Neural cell (in vitro differentiated cells): ENCODE measurements at regions not wholly inside any gene's neighbourhood (a gene's known extent, or its start where the extent isn't known, plus 50 kb on each side); places are given as distances from the start of the nearest gene placed in this dataset.

Experiments used
- H2AFZ ChIP-seq: fragments of 200-600, 300-800 bp; sonication (generic), shearing (Covaris generic); 2 replicates; pipeline ENCODE4 v1.6.0; 2014; ENCODE audit warnings: low read depth, mild to moderate bottlenecking, antibody characterized with exemption, low read length, moderate library complexity
- H3F3A ChIP-seq: fragments of 200-600 bp; shearing (Covaris generic); 2 replicates; pipeline ENCODE4 v1.6.1; 2016; ENCODE audit warnings: mild to moderate bottlenecking, moderate library complexity, mixed read lengths, antibody characterized with exemption, low read length; ENCODE audit not compliant: insufficient read depth, poor library complexity, severe bottlenecking
- H3K27ac ChIP-seq: fragments of 200-600, 300-800 bp; sonication (generic), shearing (Covaris generic); 2 replicates; pipeline ENCODE4 v1.5.1; 2014; ENCODE audit warnings: mild to moderate bottlenecking, low read length, moderate library complexity
- H3K27me3 ChIP-seq: fragments of 300-800, 200-600 bp; sonication (generic), shearing (Covaris generic); 2 replicates; pipeline ENCODE4 v1.6.0; 2014; ENCODE audit warnings: mild to moderate bottlenecking, low read depth, low read length, moderate library complexity; ENCODE audit not compliant: insufficient read depth
- H3K36me3 ChIP-seq: fragments of 300-800, 200-600 bp; sonication (generic), shearing (Covaris generic); 2 replicates; pipeline ENCODE4 v1.5.1; 2014; ENCODE audit warnings: mild to moderate bottlenecking, antibody characterized with exemption, low read length, moderate library complexity; ENCODE audit not compliant: insufficient read depth
- H3K4me2 ChIP-seq: fragments of 300-800, 200-600 bp; sonication (generic), shearing (Covaris generic); 2 replicates; pipeline ENCODE4 v1.6.0; 2014; ENCODE audit warnings: mild to moderate bottlenecking, low read length
- H3K4me3 ChIP-seq: fragments of 300-800, 200-600 bp; sonication (generic), shearing (Covaris generic); 2 replicates; pipeline ENCODE4 v1.5.1; 2014; ENCODE audit warnings: mild to moderate bottlenecking, low read length, moderate library complexity
- H3K79me2 ChIP-seq: fragments of 200-600 bp; shearing (Covaris generic); replicated peaks from 2 replicates; pipeline ENCODE4 v1.6.0; 2014; ENCODE audit warnings: mild to moderate bottlenecking, low read length, moderate library complexity; ENCODE audit not compliant: insufficient read depth
- H3K9ac ChIP-seq: fragments of 300-800, 200-600 bp; sonication (generic), shearing (Covaris generic); 2 replicates; pipeline ENCODE4 v1.6.1; 2016; ENCODE audit warnings: mild to moderate bottlenecking, low read length, mixed read lengths
- H3K9me2 ChIP-seq: fragments of 200-600 bp; shearing (Covaris generic); 2 replicates; pipeline ENCODE4 v1.6.1; 2016; ENCODE audit warnings: mild to moderate bottlenecking, low read length, mixed read lengths; ENCODE audit not compliant: insufficient read depth
- H3K9me3 ChIP-seq: fragments of 200-600, 300-800 bp; sonication (generic), shearing (Covaris generic); 2 replicates; pipeline ENCODE4 v1.6.1; 2016; ENCODE audit warnings: mild to moderate bottlenecking, mixed run types, low read length, moderate library complexity, mixed read lengths
- H4K20me1 ChIP-seq: fragments of 200-600 bp; shearing (Covaris generic); 2 replicates; pipeline ENCODE4 v1.6.1; 2016; ENCODE audit warnings: mild to moderate bottlenecking, mixed run types; ENCODE audit not compliant: insufficient read depth
- CTCF ChIP-seq: fragments of 450-650 bp; IDR thresholded peaks from 2 replicates; pipeline ENCODE4 v1.5.1; 2014; ENCODE audit warnings: antibody characterized with exemption, mild to moderate bottlenecking, moderate library complexity; ENCODE audit not compliant: poor library complexity, severe bottlenecking
- EP300 ChIP-seq: fragments of 450-650 bp; conservative IDR thresholded peaks from 2 replicates; pipeline ENCODE4 v1.6.1; 2014; ENCODE audit warnings: antibody characterized with exemption, mild to moderate bottlenecking, moderate library complexity; ENCODE audit not compliant: poor library complexity, severe bottlenecking
- EZH2 ChIP-seq: fragments of 200-600, 300-800 bp; shearing (Covaris generic), sonication (generic); IDR thresholded peaks from 2 replicates; pipeline ENCODE4 v1.6.1; 2014; ENCODE audit warnings: antibody characterized with exemption, low read length, borderline replicate concordance, mild to moderate bottlenecking; ENCODE audit not compliant: insufficient read depth, poor library complexity, severe bottlenecking
- MXI1 ChIP-seq: fragments of 450-650 bp; conservative IDR thresholded peaks from 2 replicates; pipeline ENCODE4 v1.6.1; 2014; ENCODE audit warnings: antibody characterized with exemption, mild to moderate bottlenecking; ENCODE audit not compliant: poor library complexity, severe bottlenecking
- POLR2AphosphoS5 ChIP-seq: IDR thresholded peaks from 2 replicates; pipeline ENCODE4 v1.6.1; 2012
- RAD21 ChIP-seq: fragments of 450-650 bp; conservative IDR thresholded peaks from 2 replicates; pipeline ENCODE4 v1.6.1; 2014; ENCODE audit warnings: antibody characterized with exemption, mild to moderate bottlenecking, moderate library complexity
- REST ChIP-seq: IDR thresholded peaks from 2 replicates; pipeline ENCODE4 v1.6.1; 2012; ENCODE audit warnings: borderline replicate concordance
- SMC3 ChIP-seq: fragments of 450-650 bp; conservative IDR thresholded peaks from 2 replicates; pipeline ENCODE4 v1.6.1; 2014; ENCODE audit warnings: antibody characterized with exemption, mild to moderate bottlenecking, moderate library complexity; ENCODE audit not compliant: poor library complexity
- TAF1 ChIP-seq: IDR thresholded peaks from 2 replicates; pipeline ENCODE4 v1.6.1; 2012; ENCODE audit warnings: low read depth

- H4K20me1 ChIP-seq = no peaks in the 10 kb centered on the region
- no peaks in the 10 kb centered on the region for H3F3A ChIP-seq
- H3K27me3 ChIP-seq = no peaks in the 10 kb centered on the region
- H3K27ac ChIP-seq = no peak overlapping the region
- no peak overlapping the region for H3K4me3 ChIP-seq
- no peaks in the 10 kb centered on the region for H3K36me3 ChIP-seq
- H3K4me2 ChIP-seq = no peak overlapping the region
- H3K9ac ChIP-seq = no peak overlapping the region
- no peak overlapping the region for H2AFZ ChIP-seq
- TF ChIP-seq POLR2AphosphoS5 (no peak), EZH2 (no peak), MXI1 (no peak), RAD21 (no peak), CTCF (no peak)
- H3K9me2 ChIP-seq = no peaks in the 10 kb centered on the region
- no peaks in the 10 kb centered on the region for H3K9me3 ChIP-seq
- H3K79me2 ChIP-seq = no peaks in the 10 kb centered on the region
Measured at GRCh38 chr22:49392841-49393510, 434.7 kb downstream of the BRD1 start.

DNA sequence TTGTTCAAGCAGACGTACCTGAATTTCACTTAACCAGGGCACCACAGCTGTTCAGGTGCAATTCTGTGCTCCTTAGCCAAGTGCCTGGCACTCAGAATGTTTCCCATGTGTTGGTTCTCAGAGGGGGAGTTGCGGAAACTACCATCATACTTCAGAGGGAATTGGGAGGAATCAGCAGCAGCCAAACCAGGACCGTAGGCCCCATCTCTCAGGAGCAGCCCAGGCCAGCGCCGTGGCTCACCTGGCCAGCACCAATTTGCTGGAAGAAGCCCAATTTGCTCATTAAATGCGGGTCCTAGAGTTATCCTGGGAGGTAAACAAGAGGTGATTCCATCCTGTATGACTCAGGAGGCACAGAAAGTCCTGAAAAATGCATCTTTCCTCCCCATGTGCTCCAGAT, 435.4 kb downstream of the BRD1 start:
- Histone ChIP-seq H3K27ac (no peak overlapping the region), H3K9me2 (no peaks in the 10 kb centered on the region), H3K4me2 (no peak overlapping the region), H3K9ac (no peak overlapping the region), H3K79me2 (no peaks in the 10 kb centered on the region), H3K27me3 (no peaks in the 10 kb centered on the region), H3K9me3 (no peaks in the 10 kb centered on the region), H3K4me3 (no peak overlapping the region), H3F3A (no peaks in the 10 kb centered on the region), H3K36me3 (no peaks in the 10 kb centered on the region), H2AFZ (no peak overlapping the region), H4K20me1 (no peaks in the 10 kb centered on the region)
- TF ChIP-seq REST = no peak
- TF ChIP-seq EP300 = no peak
- TF ChIP-seq SMC3 = no peak
- no peak for TF ChIP-seq TAF1
- TF ChIP-seq RAD21 = no peak
- TF ChIP-seq POLR2AphosphoS5 = no peak
- TF ChIP-seq EZH2 = no peak
- no peak for TF ChIP-seq CTCF
- no peak for TF ChIP-seq MXI1
